ENCODE measurements at regions not wholly inside any gene's neighbourhood (a gene's known extent, or its start where the extent isn't known, plus 50 kb on each side); places are given as distances from the start of the nearest gene placed in this dataset.

GRCh38 chr4:134309715-134310114 is 108.1 kb upstream of the PABPC4L start:
- no peak for DNase-seq

- no peak for DNase-seq
Measured at GRCh38 chr4:134308910-134309309, 107.3 kb upstream of the PABPC4L start.

GRCh38 chr4:134298313-134298712 is 96.7 kb upstream of the PABPC4L start:
- no peak for DNase-seq

GRCh38 chr4:134297765-134298164 is 96.2 kb upstream of the PABPC4L start:
- DNase-seq, result no peak

- no peak for DNase-seq
Measured at GRCh38 chr4:134282680-134283079, 81.1 kb upstream of the PABPC4L start.

GRCh38 chr4:134278675-134279074 is 77.1 kb upstream of the PABPC4L start:
- DNase-seq, result no peak

- no peak for DNase-seq
Measured at GRCh38 chr4:134276476-134276875, 74.9 kb upstream of the PABPC4L start.

GRCh38 chr4:134260126-134260525 is 58.5 kb upstream of the PABPC4L start:
- no peak for DNase-seq
